CD4-positive, alpha-beta T cell (primary cell): ENCODE measurements at regions not wholly inside any gene's neighbourhood (a gene's known extent, or its start where the extent isn't known, plus 50 kb on each side); places are given as distances from the start of the nearest gene placed in this dataset.

Experiments used
- ATAC-seq: fragments of 200-7000 bp; cut with Tn5 transposase; one replicate; pipeline ENCODE4 v1.10.0; 2022; ENCODE audit warnings: mild to moderate bottlenecking; ENCODE audit not compliant: poor library complexity
- CTCF ChIA-PET: fragments of 350-600 bp; sonication (Branson Sonifier 250); formaldehyde crosslinking; loops from one replicate; lab custom pipeline; 2021; ENCODE audit warnings: antibody characterized with exemption, inconsistent platforms; lab: Charles Lee
- POLR2A ChIA-PET: fragments of 350-600 bp; sonication (Branson Sonifier 250); formaldehyde crosslinking; loops from one replicate; lab custom pipeline; 2021; ENCODE audit warnings: antibody characterized with exemption, inconsistent platforms; lab: Charles Lee
- DNase-seq, 14 experiments: peaks; one replicate each; pipeline ENCODE4 v3.0.0-alpha.2; 2013 to 2020; ENCODE audit warnings: mixed read lengths in 2 of 14
- H3K27ac ChIP-seq, 2 donors: one replicate each; pipeline versions ENCODE4 v1.5.1 to v1.7.0; 2013; ENCODE audit warnings: low read length in 2 of 2, low read depth in 1 of 2, mild to moderate bottlenecking in 1 of 2
- H3K27me3 ChIP-seq, 2 experiments: 1 replicate in 1 of 2; 2 replicates in 1 of 2; pipeline versions ENCODE4 v1.6.1 to v1.7.0; 2013; ENCODE audit warnings: low read length in 2 of 2, control low read depth in 1 of 2, mild to moderate bottlenecking in 1 of 2, moderate library complexity in 1 of 2; ENCODE audit not compliant: insufficient read depth in 2 of 2, control insufficient read depth in 1 of 2
- H3K36me3 ChIP-seq: one replicate; pipeline ENCODE4 v1.6.1; 2013; ENCODE audit warnings: low read length, control low read depth; ENCODE audit not compliant: insufficient read depth
- H3K4me1 ChIP-seq: one replicate; pipeline ENCODE4 v1.6.1; 2013; ENCODE audit warnings: low read length, control low read depth; ENCODE audit not compliant: insufficient read depth
- H3K4me3 ChIP-seq: one replicate; pipeline ENCODE4 v1.5.1; 2013; ENCODE audit warnings: mild to moderate bottlenecking, low read length, moderate library complexity
- H3K9me3 ChIP-seq, 2 experiments: 1 replicate in 1 of 2; 2 replicates in 1 of 2; pipeline versions ENCODE4 v1.6.1 to v1.7.0; 2013; ENCODE audit warnings: low read length in 2 of 2, mild to moderate bottlenecking in 2 of 2, control low read depth in 1 of 2, moderate library complexity in 1 of 2; ENCODE audit not compliant: control insufficient read depth in 1 of 2, insufficient read depth in 1 of 2
- H3K27ac Mint-ChIP-seq: one replicate; pipeline ENCODE4 v1.8.0; 2020; ENCODE audit warnings: mixed read lengths
- H3K27me3 Mint-ChIP-seq: one replicate; pipeline ENCODE4 v1.8.0; 2021; ENCODE audit warnings: mixed read lengths
- H3K36me3 Mint-ChIP-seq: one replicate; pipeline ENCODE4 v1.8.0; 2021; ENCODE audit warnings: low read depth, mixed read lengths
- H3K4me1 Mint-ChIP-seq: one replicate; pipeline ENCODE4 v1.8.0; 2021; ENCODE audit warnings: low read depth, mixed read lengths
- H3K4me3 Mint-ChIP-seq: one replicate; pipeline ENCODE4 v1.8.0; 2020; ENCODE audit warnings: mild to moderate bottlenecking, mixed read lengths
- H3K9me3 Mint-ChIP-seq: one replicate; pipeline ENCODE4 v1.8.0; 2020; ENCODE audit warnings: mixed read lengths
- CTCF ChIP-seq: fragments of 200-600 bp; IDR thresholded peaks from one replicate; pipeline ENCODE4 v1.8.0; 2022; ENCODE audit warnings: antibody characterized with exemption, mild to moderate bottlenecking
- intact Hi-C, 2 experiments: fragments of 100-400 bp; cut with DNase I in 1 of 2; cut with micrococcal nuclease in 1 of 2; formaldehyde crosslinking; loops; one replicate each; pipeline versions ENCODE4 v1.15.1 to v1.9.0; 2023 to 2025; cut with DNase I, micrococcal nuclease

- Mint-ChIP-seq H3K4me1 (peaks cover 12% of the 10 kb centered on the region), H3K27me3 (peaks cover 4% of the 10 kb centered on the region), H3K9me3 (no peaks in the 10 kb centered on the region), H3K4me3 (no peak overlapping the region), H3K36me3 (no peaks in the 10 kb centered on the region), H3K27ac (no peak overlapping the region)
- TF ChIP-seq CTCF = no peak
- H3K4me1 ChIP-seq = no peaks in the 10 kb centered on the region
- no peaks in the 10 kb centered on the region for H3K9me3 ChIP-seq
- no peak for DNase-seq
- no peaks in the 10 kb centered on the region for H3K36me3 ChIP-seq
- POLR2A ChIA-PET = no interaction called here
- H3K27me3 ChIP-seq = no peaks in the 10 kb centered on the region
- no peak overlapping the region for H3K27ac ChIP-seq
- ATAC-seq = no peak
- H3K4me3 ChIP-seq = no peak overlapping the region
- CTCF ChIA-PET = no interaction called here
- intact Hi-C loops = no loop called here
These were observed 191.1 kb downstream of the MAP2K6 start for GRCh38 chr17:69605571-69605970.

GRCh38 chr17:69606142-69606800, 191.8 kb downstream of the MAP2K6 start:
- ChIA-PET CTCF (interaction anchor here (0.6 kb wide), 1 partner anchor 926 kb away, joined by 3 read pairs; no protein-coding TSS in a partner anchor), POLR2A (no interaction called here)
- no peak overlapping the region for H3K4me3 ChIP-seq
- no peak overlapping the region for H3K27ac Mint-ChIP-seq
- H3K27me3 Mint-ChIP-seq = peaks cover 4% of the 10 kb centered on the region
- H3K27ac ChIP-seq = no peak overlapping the region
- H3K36me3 ChIP-seq = no peaks in the 10 kb centered on the region
- no peaks in the 10 kb centered on the region for H3K9me3 Mint-ChIP-seq
- H3K36me3 Mint-ChIP-seq = no peaks in the 10 kb centered on the region
- DNase-seq (no peak), ATAC-seq (no peak)
- peaks cover 12% of the 10 kb centered on the region for H3K4me1 Mint-ChIP-seq
- TF ChIP-seq CTCF = no peak
- no peak overlapping the region for H3K4me3 Mint-ChIP-seq
- intact Hi-C loops = no loop called here
- no peaks in the 10 kb centered on the region for H3K27me3 ChIP-seq
- H3K4me1 ChIP-seq = no peaks in the 10 kb centered on the region
- H3K9me3 ChIP-seq = no peaks in the 10 kb centered on the region

- H3K36me3 ChIP-seq = no peaks in the 10 kb centered on the region
- H3K27me3 Mint-ChIP-seq = peaks cover 4% of the 10 kb centered on the region
- CTCF ChIA-PET = no interaction called here
- DNase-seq (peak in 3 of 14 experiments; percentile 13 to 18 (median 13)), ATAC-seq (no peak)
- no peaks in the 10 kb centered on the region for H3K4me1 ChIP-seq
- no peak overlapping the region for H3K4me3 Mint-ChIP-seq
- no peak overlapping the region for H3K27ac Mint-ChIP-seq
- H3K9me3 ChIP-seq = no peaks in the 10 kb centered on the region
- no peaks in the 10 kb centered on the region for H3K27me3 ChIP-seq
- peaks cover 10% of the 10 kb centered on the region for H3K4me1 Mint-ChIP-seq
- H3K9me3 Mint-ChIP-seq = peaks cover 3% of the 10 kb centered on the region
- TF ChIP-seq CTCF = peak; percentile 20
- H3K36me3 Mint-ChIP-seq = no peaks in the 10 kb centered on the region
- POLR2A ChIA-PET = no interaction called here
- no peak overlapping the region for H3K4me3 ChIP-seq
- no peak overlapping the region for H3K27ac ChIP-seq
- intact Hi-C loops = no loop called here
These were observed 192.8 kb downstream of the MAP2K6 start for GRCh38 chr17:69607162-69607834.
